HUES48 (cell line): ENCODE measurements at regions not wholly inside any gene's neighbourhood (a gene's known extent, or its start where the extent isn't known, plus 50 kb on each side); places are given as distances from the start of the nearest gene placed in this dataset.

Experiments used
- H3K27ac ChIP-seq: one replicate; pipeline ENCODE4 v1.7.0; 2013; ENCODE audit warnings: low read depth, low read length, inconsistent platforms
- H3K27me3 ChIP-seq: 2 replicates; pipeline ENCODE4 v1.6.1; 2013; ENCODE audit warnings: mild to moderate bottlenecking, low read length; ENCODE audit not compliant: control insufficient read depth, insufficient read depth
- H3K36me3 ChIP-seq: 2 replicates; pipeline ENCODE4 v1.6.1; 2013; ENCODE audit warnings: low read length; ENCODE audit not compliant: control insufficient read depth, insufficient read depth
- H3K4me1 ChIP-seq: 2 replicates; pipeline ENCODE4 v1.6.1; 2013; ENCODE audit warnings: mild to moderate bottlenecking, low read length; ENCODE audit not compliant: control insufficient read depth, insufficient read depth
- H3K4me3 ChIP-seq: 2 replicates; pipeline ENCODE4 v1.5.1; 2013; ENCODE audit warnings: mild to moderate bottlenecking, low read depth, low read length
- H3K9ac ChIP-seq: 2 replicates; pipeline ENCODE4 v1.6.1; 2013; ENCODE audit warnings: mild to moderate bottlenecking, low read depth, low read length, moderate library complexity
- H3K9me3 ChIP-seq: 2 replicates; pipeline ENCODE4 v1.6.1; 2013; ENCODE audit warnings: low read length; ENCODE audit not compliant: control insufficient read depth, insufficient read depth

DNA sequence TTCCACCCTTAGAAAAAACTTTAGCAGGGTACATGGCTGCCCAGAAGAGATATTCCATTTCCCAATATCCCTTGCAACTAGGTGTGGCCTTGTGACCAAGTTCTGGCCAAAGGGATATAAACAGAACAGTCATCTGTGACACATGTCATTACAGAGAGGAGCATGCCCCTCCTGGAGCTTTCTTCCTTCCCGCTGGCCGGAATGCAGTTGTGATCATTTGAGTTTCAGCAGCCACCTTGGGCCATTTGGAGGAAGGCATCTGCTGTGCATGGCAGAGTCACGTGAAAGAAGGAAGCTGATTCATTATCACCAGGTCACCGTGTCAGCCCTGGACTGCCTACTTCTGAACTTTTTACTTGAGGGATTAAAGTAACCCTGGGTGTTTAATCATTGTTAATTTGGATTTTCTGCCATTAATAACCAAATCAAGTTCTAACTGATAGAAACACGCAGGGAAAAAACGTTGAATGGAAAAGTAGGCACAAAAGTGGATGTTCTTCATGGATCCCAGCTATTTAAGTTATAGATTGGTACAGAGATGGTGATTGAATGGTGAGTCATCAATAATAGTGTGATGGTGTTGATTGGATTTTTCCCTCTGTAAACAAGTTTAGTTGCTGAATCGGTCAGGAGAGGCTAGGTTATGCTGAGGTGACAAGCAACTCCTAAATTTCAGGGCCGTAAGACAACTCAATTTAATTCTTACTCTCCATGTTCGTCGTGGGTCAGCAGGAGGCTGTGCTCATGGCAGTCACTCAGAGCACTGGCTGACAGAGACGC is 80.7 kb upstream of the CCDC167 start:
- Histone ChIP-seq H3K36me3 (no peaks in the 10 kb centered on the region), H3K9me3 (no peaks in the 10 kb centered on the region), H3K9ac (no peak overlapping the region)

DNA sequence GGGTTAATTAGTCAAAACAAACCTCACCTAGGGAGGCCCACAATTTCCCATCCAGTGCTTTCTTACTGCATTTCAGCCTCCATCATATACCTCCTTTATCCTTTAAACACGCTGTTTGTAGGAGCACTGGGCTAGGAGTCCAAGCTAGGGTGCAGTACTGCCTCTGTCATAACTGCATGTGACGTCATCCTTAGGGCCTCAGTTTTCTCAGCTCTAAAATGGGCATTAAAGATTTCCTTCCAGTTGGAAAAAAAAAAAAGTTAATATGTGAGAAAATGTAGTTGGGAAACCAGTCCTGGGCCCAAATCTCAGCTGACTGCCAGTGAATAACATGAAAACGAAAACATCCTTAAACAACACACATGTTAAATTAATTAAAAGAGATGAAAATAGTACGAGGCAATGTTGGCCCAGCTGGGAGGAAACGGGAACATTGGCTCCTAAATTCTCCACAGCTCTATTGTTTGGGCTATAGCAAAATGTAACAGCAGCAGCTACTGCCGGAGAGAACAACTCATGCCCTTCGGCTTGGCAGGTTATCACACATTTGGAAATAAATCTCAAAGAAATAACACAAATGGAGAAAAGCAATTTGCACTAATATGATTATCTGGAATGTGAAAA is 79.9 kb upstream of the CCDC167 start:
- H3K4me3 ChIP-seq, result no peak overlapping the region
- no peak overlapping the region for H3K27ac ChIP-seq
- H3K4me1 ChIP-seq, result peaks cover 5% of the 10 kb centered on the region; the same call in 1 of the 2 replicates
- H3K27me3 ChIP-seq, result no peaks in the 10 kb centered on the region
- no peaks in the 10 kb centered on the region for H3K36me3 ChIP-seq
- no peak overlapping the region for H3K9ac ChIP-seq
- no peaks in the 10 kb centered on the region for H3K9me3 ChIP-seq

More for the DNA sequence above, 80.7 kb upstream of the CCDC167 start:
- H3K27ac ChIP-seq, result no peak overlapping the region
- no peaks in the 10 kb centered on the region for H3K27me3 ChIP-seq
- no peak overlapping the region for H3K4me3 ChIP-seq
- H3K4me1 ChIP-seq, result peaks cover 5% of the 10 kb centered on the region; the same call in 1 of the 2 replicates

DNA sequence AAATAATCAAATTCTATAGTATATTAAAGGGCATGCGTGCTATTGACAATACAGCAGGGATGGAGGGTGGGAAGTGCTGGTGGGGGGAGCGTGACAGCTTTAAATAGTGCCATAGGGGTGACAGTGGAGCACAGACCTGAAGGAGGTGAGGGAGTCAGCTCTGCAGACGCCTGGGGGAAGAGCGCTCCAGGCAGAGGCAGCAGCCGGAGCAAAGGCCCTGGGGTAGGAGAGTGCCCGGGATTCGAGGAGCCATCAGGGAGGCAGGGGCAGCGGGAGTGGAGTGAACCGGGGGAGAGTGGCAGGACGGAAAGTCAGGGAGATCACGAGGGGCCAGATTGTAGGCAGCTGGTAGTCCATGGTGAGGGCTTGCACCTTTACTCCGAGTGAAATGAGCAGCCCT is 78.4 kb upstream of the CCDC167 start:
- Histone ChIP-seq H3K9me3 (no peaks in the 10 kb centered on the region), H3K4me3 (no peak overlapping the region), H3K9ac (no peak overlapping the region), H3K4me1 (peaks cover 5% of the 10 kb centered on the region; the same call in 1 of the 2 replicates), H3K27ac (no peak overlapping the region), H3K36me3 (no peaks in the 10 kb centered on the region), H3K27me3 (no peaks in the 10 kb centered on the region)

DNA sequence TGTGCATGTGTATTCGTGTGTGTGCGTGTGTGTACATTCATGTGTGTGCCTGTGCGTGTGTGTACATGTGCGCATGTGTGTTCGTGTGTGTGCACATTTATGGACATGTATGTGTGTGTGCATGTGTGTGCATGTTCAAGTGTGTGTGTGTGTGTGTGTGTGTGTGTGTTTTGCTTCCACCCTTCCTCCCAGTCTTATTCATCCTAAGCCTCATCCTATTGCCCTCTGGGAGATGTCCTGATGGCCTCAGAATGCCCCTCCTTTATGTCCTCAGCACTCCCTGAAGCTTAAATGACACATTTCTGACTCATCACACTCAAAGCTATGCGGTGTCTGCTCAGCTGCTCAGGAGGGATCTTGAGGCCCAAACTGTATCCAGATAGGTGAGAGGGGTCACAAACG is 76.6 kb upstream of the CCDC167 start:
- no peaks in the 10 kb centered on the region for H3K9me3 ChIP-seq
- H3K27ac ChIP-seq, result no peak overlapping the region
- H3K4me1 ChIP-seq, result no peaks in the 10 kb centered on the region
- H3K4me3 ChIP-seq, result no peak overlapping the region
- no peaks in the 10 kb centered on the region for H3K36me3 ChIP-seq
- H3K27me3 ChIP-seq, result no peaks in the 10 kb centered on the region
- H3K9ac ChIP-seq, result no peak overlapping the region

DNA sequence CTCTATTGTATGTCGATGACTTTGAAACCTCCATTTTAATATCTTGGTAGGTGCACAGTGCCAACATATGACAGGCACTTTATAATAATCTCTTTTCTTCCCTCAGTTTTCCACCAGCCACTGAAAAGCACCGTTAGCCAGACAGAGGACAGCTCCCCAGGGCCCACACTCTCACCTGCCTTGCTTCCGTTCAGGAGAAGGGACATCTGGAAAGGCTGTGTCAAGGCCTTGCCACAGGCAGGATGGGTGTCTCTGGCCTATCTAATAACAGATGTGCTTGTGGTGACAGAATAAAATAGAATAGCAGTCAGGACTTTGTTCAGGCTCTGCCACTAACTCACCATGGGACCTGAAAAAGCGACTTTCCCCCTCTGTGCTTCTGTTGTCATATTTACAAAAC is 75.5 kb upstream of the CCDC167 start:
- Histone ChIP-seq H3K9ac (no peak overlapping the region), H3K27ac (no peak overlapping the region), H3K4me1 (no peaks in the 10 kb centered on the region), H3K9me3 (no peaks in the 10 kb centered on the region), H3K36me3 (no peaks in the 10 kb centered on the region), H3K4me3 (no peak overlapping the region), H3K27me3 (no peaks in the 10 kb centered on the region)

DNA sequence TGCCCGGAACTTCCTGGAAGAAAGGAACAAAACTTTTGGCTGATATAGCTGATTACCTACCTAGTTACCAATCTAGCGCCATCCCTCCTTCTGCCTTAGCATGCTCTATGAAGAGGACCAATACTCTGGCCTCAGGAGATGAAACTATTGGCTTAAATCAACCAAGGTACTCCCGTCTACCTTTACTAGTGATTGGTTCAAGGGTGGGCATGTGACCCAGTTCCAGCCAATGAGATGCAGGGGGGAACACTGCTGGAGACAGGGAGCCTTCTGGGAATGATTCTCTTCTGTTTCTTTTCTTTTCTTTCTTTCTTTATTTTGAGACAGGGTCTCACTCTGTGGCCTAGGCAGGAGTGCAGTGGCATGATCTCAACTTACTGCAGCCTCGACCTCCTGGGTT is 72.6 kb upstream of the CCDC167 start:
- H3K27ac ChIP-seq, result no peak overlapping the region
- H3K9me3 ChIP-seq, result no peaks in the 10 kb centered on the region
- H3K4me1 ChIP-seq, result no peaks in the 10 kb centered on the region
- H3K36me3 ChIP-seq, result no peaks in the 10 kb centered on the region
- no peaks in the 10 kb centered on the region for H3K27me3 ChIP-seq
- no peak overlapping the region for H3K4me3 ChIP-seq
- no peak overlapping the region for H3K9ac ChIP-seq

DNA sequence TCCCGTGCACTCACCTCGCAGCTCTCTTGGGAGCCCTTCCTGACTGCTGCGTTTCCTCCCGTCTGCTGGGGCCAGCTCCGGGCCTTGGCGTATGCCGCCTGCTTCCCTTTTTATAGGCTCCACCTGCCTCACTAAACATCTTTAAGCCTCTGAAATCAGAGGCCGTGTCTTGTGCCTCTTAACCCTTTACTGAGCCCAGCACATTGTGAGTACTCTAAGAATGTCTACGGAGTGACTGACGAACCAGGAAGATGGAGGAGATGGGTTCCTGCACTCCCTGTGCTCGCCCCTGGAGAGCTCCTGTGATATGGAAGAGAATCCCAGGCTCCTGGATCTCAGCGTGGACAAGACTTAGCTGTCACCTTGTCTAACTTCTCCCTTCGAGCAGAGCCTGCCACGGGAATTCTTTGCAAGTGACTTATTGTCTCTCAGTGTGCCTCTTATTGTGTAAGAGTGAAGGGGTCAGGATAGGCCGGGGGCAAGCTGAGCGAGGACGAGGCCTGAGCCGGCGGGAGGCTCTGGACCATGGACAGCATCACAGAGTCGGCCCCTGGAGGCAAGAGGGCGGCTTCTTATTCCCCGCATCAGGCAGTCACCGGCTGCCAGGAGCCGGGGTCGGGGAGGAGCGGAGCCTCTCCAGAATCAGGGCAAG is 70.9 kb upstream of the CCDC167 start:
- Histone ChIP-seq H3K9me3 (no peaks in the 10 kb centered on the region), H3K9ac (no peak overlapping the region), H3K36me3 (no peaks in the 10 kb centered on the region), H3K27me3 (no peaks in the 10 kb centered on the region), H3K4me1 (no peaks in the 10 kb centered on the region), H3K4me3 (no peak overlapping the region), H3K27ac (no peak overlapping the region)

DNA sequence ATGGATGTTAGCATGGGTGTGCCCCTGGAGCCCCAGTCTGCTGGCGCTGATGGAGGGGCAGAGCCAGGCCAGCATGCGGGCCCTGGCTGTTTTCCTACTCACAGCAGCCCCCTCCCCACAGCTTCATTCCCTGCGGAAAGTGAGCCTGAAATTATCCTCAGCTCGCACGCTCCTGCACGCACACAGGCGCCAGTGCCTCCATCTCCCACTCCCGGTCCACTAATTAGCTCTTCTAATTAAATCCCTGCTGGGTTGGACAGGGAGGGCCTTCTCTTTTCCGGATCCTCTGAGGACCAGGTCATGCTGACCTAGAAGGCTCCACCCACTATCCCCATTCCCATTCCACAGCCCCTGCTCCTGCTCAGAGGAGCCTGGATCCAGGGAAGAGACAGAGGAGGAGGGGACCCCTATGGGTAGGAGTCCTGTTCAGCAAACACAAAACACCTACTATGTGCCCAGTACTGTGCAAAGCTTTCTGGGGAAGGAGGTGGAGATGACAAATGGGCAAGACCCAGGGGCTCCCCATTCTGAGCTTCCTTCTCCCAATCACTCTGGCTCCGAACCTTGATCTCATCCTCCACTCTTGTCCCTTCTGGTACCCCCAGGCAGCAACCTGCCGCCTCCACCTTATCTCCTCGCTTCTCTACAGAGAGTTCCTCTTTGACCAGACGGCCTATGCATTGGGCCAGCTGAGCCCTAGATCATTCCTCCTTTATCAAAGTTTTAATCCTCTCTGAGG is 70.2 kb upstream of the CCDC167 start:
- H3K27me3 ChIP-seq, result no peaks in the 10 kb centered on the region
- no peak overlapping the region for H3K9ac ChIP-seq
- no peak overlapping the region for H3K4me3 ChIP-seq
- H3K4me1 ChIP-seq, result peaks cover 7% of the 10 kb centered on the region
- no peaks in the 10 kb centered on the region for H3K9me3 ChIP-seq
- no peak overlapping the region for H3K27ac ChIP-seq
- no peaks in the 10 kb centered on the region for H3K36me3 ChIP-seq

DNA sequence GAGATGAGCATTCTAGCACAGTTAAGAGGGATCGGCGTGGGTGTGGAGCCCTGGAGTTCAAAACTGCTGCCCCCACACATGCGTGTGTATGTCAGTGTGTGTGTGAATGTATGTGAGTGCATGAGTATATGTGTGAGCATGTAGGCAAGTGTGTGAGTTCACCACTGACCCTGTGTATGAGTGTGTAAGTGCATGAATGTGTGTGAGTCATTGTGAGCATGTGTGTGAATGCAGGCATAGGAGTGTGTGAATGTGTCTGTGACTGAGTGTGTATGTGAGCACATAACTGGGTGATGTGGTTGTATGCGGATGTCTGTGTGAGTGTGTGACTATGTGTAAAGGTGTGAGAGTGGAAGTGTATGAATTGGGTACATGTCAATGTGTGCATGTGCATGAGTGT is 69.6 kb upstream of the CCDC167 start:
- H3K9ac ChIP-seq, result no peak overlapping the region

DNA sequence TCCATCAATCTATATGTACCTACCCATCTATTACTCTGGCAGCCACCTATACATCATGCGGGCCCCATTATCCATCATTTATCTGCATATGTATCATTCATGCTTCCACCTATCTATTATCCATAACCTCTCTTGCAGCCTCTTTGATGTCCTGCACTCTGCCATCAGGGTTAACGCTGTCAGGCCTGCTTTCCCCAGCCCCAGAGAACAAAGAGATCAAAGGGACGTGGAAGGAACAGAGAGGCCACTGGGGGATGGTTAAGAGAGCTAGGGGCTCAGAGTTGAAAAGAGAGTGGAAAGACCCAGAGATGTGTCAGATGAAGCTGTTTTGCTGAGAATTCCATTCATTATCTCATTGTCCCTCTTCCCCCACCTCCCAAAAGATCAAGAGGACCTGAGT is 67.3 kb upstream of the CCDC167 start:
- H3K27ac ChIP-seq, result no peak overlapping the region
- no peak overlapping the region for H3K4me3 ChIP-seq
- no peaks in the 10 kb centered on the region for H3K36me3 ChIP-seq
- H3K27me3 ChIP-seq, result no peaks in the 10 kb centered on the region
- H3K9me3 ChIP-seq, result no peaks in the 10 kb centered on the region
- peaks cover 11% of the 10 kb centered on the region for H3K4me1 ChIP-seq
- H3K9ac ChIP-seq, result no peak overlapping the region

More for the DNA sequence above, 69.6 kb upstream of the CCDC167 start:
- no peaks in the 10 kb centered on the region for H3K9me3 ChIP-seq
- H3K36me3 ChIP-seq, result no peaks in the 10 kb centered on the region
- no peak overlapping the region for H3K27ac ChIP-seq
- H3K4me3 ChIP-seq, result no peak overlapping the region
- no peaks in the 10 kb centered on the region for H3K27me3 ChIP-seq
- peaks cover 11% of the 10 kb centered on the region for H3K4me1 ChIP-seq
